ENCODE measurements at regions not wholly inside any gene's neighbourhood (a gene's known extent, or its start where the extent isn't known, plus 50 kb on each side); places are given as distances from the start of the nearest gene placed in this dataset.

GRCh38 chr20:7656687-7657467, 283.4 kb downstream of the HAO1 start:
- DNase-seq = no peak

DNA sequence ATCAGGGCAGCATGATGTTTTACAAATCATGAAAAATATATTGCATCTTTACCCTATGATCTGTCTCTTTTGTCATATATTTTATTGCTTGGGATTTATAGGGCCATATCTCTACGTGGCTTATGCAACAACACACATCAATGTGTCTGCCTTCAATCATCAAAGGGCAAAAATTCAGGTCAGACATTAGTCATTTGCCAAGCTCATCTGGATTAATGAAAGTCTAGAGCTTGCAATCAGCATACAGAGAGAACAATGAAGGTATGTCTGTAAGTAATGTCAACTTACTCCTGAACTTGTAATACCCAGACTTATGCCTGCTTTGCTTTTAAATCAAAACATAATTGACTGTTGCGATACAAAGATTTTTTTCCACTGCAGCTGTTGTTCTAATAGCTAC, 282.7 kb downstream of the HAO1 start:
- DNase-seq = no peak

GRCh38 chr20:7660165-7660564, 280.1 kb downstream of the HAO1 start:
- DNase-seq = no peak

DNA sequence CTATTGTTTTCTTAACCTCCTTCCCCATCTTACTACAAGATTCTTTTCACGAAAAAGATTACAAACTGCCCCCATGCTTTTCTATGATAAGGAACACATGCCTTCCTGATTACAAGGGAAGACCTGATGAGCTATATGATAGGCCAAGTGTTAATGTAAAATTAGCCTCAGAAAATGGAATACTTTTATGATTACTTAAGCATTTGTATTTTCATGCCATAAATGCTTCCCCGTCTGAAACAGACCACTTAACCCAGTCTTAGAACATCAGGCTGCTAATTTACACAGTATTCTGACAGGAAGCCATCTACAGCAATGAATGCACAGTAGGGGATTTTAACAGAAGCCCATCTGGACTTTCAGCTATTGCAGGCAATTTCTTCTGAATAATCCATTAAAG, 274.9 kb downstream of the HAO1 start:
- peak; percentile 49 for DNase-seq

DNA sequence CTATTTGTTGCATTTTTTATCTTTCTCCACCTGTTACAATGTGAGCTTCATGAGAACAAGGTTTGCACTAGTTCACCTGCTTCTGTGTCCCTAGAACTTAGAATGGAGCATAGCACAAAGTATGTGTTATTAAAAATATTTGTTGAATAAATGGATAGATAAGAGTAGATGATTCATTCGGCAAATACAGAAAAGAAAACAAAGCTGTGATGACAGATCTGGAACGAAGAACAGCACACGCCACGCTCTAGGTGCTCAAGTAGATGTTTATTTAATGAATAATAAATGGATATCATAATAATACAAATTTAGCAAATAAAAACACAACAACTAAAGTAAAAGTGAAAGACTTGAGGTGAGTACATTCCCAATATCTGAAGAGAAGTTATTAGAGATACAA, 273.1 kb downstream of the HAO1 start:
- DNase-seq = peak; percentile 22

DNA sequence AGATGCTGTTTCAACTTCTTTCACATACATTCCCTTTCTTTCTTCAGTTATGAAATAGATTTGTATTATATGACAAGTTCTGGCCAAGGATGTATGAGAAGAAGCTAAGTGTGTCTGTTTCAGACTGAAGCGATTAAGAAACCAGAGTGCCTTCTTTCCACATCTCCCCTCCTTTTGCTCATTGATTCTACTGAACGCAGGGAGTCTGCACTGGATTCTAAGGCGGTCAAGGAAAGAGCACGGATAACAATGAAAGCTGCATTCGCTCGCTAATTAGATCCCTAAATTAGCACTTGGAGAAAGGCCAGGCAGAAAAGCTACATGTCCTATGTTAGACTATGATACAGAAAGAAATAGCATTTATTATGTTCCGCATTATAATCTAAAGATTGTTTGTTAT, 267.7 kb downstream of the HAO1 start:
- DNase-seq = no peak

DNA sequence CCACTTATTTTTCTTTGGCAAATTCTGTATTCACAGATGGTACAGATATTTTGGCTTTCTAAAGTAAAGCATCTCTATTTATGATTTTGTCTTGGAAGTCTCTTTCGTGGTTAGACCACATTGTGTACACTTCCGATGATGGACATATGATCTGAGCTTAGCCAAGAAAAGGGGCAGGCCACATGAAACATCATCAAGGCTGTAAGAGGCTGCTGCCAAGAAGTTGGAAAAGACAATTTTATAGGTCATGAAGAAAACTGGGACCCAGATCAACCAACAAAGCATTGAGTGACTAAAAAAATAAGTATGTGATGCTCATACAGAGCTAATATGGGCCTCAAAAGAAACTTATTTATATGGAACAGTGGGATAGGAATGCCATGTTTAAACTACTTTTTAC, 266.4 kb downstream of the HAO1 start:
- peak; percentile 55 for DNase-seq

DNA sequence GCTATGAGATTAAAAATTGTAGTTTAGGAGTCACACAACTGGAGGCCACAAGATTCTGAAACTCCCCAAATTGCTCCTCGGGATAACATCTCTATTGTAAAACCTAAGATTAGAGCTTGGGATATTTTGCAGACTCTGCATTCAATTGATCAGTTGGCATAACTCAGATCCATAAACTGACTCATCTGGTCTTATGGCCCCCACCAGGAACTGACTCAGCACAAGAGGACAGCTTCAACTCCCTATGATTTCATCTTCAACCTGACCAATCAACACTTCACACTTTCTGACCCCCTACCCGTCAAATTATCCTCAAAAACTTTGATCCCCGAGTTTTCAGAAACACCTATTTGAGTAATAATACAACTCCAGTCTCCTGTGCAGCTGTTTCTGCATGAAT, 257.3 kb downstream of the HAO1 start:
- no peak for DNase-seq

- no peak for DNase-seq
Observed at GRCh38 chr20:7687065-7687464, 253.2 kb downstream of the HAO1 start.

DNA sequence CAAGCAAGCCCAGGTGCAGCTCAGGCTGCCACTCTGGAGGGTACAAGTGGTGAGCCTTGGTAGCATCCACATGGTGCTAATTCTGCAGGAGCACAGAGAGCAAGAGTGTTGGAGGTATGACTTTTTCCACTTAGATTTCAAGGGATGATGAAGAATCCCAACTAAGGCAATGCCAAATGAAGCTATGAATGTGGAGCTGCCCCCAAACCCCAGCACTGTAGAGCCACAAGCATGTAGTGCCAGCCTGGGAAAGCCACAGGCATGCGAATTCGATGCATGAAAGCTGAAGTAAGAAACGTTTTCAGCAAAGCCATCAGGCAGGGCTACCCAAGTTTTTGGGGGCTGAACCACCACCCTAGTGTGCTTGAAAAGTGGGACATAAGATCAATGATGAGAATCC, 251.1 kb downstream of the HAO1 start:
- no peak for DNase-seq

- no peak for DNase-seq
Observed at GRCh38 chr20:7691647-7692269, 248.5 kb downstream of the HAO1 start.

DNA sequence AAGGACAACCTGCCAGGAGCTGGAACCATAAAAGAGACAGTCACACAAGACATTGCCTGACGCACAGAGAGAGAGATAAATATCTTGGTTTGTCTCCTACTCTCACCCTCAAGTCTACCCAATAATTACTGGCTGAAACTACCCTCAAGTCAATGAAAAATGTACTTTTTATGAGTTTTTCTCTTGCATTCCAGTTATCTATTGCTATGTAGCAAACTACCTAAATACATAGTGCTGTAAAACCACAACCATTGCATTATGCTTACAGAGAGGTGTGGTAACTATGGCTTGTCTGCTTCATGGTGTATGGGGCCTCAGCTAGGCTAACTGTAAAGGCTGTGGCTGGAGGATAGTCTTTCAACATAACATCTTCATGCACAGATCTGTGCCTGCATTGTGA, 247.8 kb downstream of the HAO1 start:
- DNase-seq = no peak

DNA sequence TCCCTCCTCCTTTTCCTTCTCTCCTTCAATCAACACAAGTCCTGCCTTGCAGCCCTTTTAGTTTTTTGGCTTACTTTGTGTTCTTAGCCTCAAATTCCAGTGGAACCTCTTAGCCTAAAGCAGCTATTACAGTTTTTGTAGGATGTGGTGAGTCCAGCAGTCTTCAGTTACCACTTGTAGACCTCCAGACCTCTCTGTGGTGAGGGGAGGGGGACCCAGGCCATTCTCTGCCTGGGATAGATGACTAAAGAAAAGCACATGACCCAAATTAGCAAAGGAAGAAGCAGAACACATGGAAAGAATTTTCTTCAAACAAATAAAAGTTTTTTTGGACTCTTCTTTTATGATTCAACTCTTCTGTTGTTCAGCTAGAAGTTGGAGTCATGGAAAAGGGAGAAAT, 246.5 kb downstream of the HAO1 start:
- DNase-seq = no peak

DNA sequence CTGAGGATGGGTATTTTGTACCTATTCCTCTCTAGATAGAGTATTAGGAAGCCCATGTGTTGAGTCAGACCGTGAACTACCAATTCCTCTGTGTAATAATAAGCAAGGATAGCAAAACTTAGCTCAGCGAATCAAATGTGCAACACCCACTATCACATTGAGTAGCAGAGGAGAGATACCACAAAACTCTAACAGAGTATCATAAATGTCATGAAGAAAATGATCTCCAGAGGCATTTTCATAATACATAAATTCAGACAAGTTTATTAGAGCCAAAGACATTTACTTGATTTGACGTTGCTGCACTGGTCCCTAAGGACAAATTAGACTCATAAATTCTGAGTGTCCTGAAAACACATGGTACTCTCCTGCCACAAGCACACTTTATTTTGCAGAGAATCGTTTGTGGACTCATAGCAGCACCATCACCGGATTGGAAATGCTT, 245.2 kb downstream of the HAO1 start:
- DNase-seq = no peak

DNA sequence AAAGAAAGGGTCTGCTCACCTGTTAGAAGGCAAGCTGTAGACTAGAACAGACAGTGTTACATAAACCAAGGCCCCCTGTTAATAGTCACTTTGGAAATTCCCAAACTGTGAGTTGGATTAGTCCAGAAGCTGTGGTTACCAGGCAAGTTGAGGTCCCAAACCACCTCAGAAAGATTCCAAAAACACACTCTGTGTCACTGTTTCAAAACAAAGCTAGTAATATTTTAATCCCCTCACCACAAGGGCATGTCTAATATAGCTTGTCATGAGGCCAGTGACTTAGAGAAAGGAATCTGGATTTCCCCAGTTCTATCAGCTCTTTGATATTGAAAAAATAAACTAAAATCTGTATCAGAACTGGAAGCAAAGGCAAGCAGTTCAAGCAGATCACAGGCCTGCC, 244.6 kb downstream of the HAO1 start:
- peak; percentile 79 for DNase-seq

DNA sequence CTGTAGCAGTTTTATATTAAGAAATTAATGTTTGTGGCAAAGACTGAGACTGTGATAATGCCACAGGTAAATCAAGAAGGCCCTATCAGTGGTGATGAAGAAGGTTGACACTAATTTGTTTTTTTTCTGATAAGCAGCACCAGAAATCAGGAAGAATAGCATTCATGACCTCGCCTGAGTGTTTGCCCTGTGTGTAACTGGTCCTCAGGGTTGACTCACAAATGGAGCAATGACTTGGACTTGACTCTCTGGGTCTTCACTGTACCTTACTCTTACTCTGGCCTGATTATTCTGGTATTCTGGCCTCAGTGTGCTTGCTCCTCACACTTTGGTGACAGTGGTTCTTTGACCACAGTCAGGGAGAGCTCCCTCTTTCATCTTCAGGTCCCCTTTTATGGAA, 243.9 kb downstream of the HAO1 start:
- DNase-seq = peak; percentile 25

GRCh38 chr20:7702141-7702540, 238.1 kb downstream of the HAO1 start:
- no peak for DNase-seq

DNA sequence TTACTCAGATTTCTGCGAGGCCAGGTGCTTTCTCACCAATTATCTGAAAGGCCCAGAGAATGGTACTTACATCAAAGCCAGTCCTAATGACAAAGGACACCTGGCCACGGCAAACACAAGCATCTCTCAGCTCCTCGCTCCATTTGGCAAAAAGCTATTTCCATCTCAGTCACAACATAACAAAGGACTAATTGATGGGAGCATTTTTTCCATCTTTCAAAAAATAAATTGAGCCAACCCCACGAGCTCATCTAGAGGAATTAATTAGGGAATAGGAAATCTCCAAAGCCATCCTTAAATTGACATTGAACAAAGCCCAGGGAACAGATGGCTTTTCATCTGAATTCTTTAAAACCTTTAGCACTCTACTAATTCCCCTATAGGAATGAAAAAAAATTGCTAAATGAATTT, 236.7 kb downstream of the HAO1 start:
- DNase-seq = no peak

DNA sequence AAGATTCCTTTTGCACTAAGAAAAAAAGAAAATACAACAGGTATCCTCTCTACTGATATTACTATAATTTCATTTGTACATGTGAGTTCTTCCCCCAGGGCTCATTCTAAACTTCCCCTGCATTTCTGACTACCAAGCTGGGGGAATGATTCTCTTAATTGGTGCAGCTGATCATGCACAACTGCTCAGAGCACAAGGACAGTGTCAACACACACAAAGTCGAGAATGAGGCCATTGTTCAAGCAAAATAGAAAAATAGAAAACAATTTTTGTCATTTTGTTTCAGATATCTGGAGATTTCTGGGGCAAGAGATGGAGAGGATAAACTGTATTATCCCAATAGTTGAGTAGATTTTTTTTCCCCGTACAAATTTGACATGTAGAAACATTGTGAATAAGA, 236.3 kb downstream of the HAO1 start:
- no peak for DNase-seq

- DNase-seq = no peak
Observed at GRCh38 chr20:7708112-7708511, 232.1 kb downstream of the HAO1 start.

- no peak for DNase-seq
Observed at GRCh38 chr20:7708782-7709181, 231.5 kb downstream of the HAO1 start.

GRCh38 chr20:7710440-7710839, 229.8 kb downstream of the HAO1 start:
- no peak for DNase-seq

DNA sequence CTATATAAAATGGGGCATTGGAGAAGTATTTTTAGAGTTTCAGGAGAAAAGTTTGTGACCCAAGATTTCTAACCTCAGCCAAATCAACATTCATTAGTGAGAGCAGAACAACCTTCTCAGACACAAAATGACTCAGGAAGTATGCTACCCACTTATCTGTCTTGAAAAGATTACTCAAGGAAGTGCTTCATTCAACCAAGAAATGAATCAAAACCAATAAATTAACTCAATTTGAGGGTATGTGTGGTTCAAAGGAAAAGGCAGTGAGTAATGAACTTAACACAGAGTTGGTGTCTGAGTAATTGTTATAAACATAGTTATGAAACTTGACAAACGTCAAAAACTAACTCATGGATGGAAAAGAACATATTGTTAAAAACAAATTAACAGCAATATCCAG, 227.6 kb downstream of the HAO1 start:
- no peak for DNase-seq

- no peak for DNase-seq
Observed at GRCh38 chr20:7714549-7714948, 225.7 kb downstream of the HAO1 start.
